Endothelial cell of umbilical vein (primary cell): ENCODE measurements at regions not wholly inside any gene's neighbourhood (a gene's known extent, or its start where the extent isn't known, plus 50 kb on each side); places are given as distances from the start of the nearest gene placed in this dataset.

ENCODE experiments used
- BruUV-seq: library from RNA; stranded (reverse); fragments of 400-500 nt; replicated peaks from 2 replicates; lab custom pipeline; 2021; lab: Mats Ljungman, UMichigan
- CTCF ChIA-PET: fragments of 300-600, 350-600 bp; sonication (Branson Sonifier 250); formaldehyde crosslinking; loops from one replicate; lab custom pipeline; 2021; ENCODE audit warnings: antibody characterized with exemption, inconsistent platforms; lab: Charles Lee
- POLR2A ChIA-PET: fragments of 300-600, 350-600 bp; sonication (Branson Sonifier 250); formaldehyde crosslinking; loops from one replicate; lab custom pipeline; 2021; ENCODE audit warnings: antibody characterized with exemption, inconsistent platforms; lab: Charles Lee
- DNase-seq: peaks from one replicate; pipeline ENCODE4 v3.0.0-alpha.2; 2011; ENCODE audit warnings: low read depth, low spot score
- FAIRE-seq: peaks from 2 replicates; lab custom pipeline; 2011; peaks lifted over from hg19 to GRCh38; lab: Jason Lieb, UNC
- H2AFZ ChIP-seq: 2 replicates; pipeline ENCODE4 v1.6.0; 2012; ENCODE audit warnings: low read depth, low read length, control low read depth, inconsistent platforms
- H3K27ac ChIP-seq: 2 replicates; pipeline ENCODE4 v1.5.1; 2011; ENCODE audit warnings: low read depth, mild to moderate bottlenecking, control low read depth, low read length, moderate library complexity; ENCODE audit not compliant: insufficient read depth
- H3K27me3 ChIP-seq, 2 experiments: 2 replicates each; pipeline versions ENCODE4 v1.6.0 to v1.6.1; 2011; ENCODE audit warnings: low read length in 2 of 2, mixed read lengths in 1 of 2; ENCODE audit not compliant: control insufficient read depth in 2 of 2, insufficient read depth in 2 of 2
- H3K36me3 ChIP-seq, 2 experiments: 2 replicates in 1 of 2; 3 replicates in 1 of 2; pipeline ENCODE4 v1.5.1; 2011; ENCODE audit warnings: low read length in 2 of 2, mild to moderate bottlenecking in 1 of 2, moderate library complexity in 1 of 2; ENCODE audit not compliant: control insufficient read depth in 2 of 2, insufficient read depth in 2 of 2; ENCODE audit errors: extremely low read depth in 1 of 2
- H3K4me1 ChIP-seq: 3 replicates; pipeline ENCODE4 v1.5.1; 2011; ENCODE audit warnings: mild to moderate bottlenecking, low read length; ENCODE audit not compliant: control insufficient read depth, insufficient read depth; ENCODE audit errors: extremely low read depth
- H3K4me2 ChIP-seq: 2 replicates; pipeline ENCODE4 v1.6.1; 2011; ENCODE audit warnings: low read length, control low read depth, mixed read lengths; ENCODE audit not compliant: insufficient read depth
- H3K4me3 ChIP-seq, 3 experiments: fragments of 200-600 bp in 1 of 3; sonication (generic), shearing (Covaris generic) in 1 of 3; replicated peaks in 1 of 3; 2 replicates each; pipeline ENCODE4 v1.5.1; 2011 to 2016; ENCODE audit warnings: control low read depth in 3 of 3, low read length in 3 of 3, mild to moderate bottlenecking in 2 of 3, inconsistent platforms in 1 of 3, low read depth in 1 of 3, moderate library complexity in 1 of 3; ENCODE audit not compliant: insufficient read depth in 1 of 3
- H3K79me2 ChIP-seq: 2 replicates; pipeline ENCODE4 v1.6.0; 2012; ENCODE audit warnings: low read length, inconsistent platforms; ENCODE audit not compliant: control insufficient read depth, insufficient read depth
- H3K9ac ChIP-seq: replicated peaks from 2 replicates; pipeline ENCODE3; 2011; ENCODE audit warnings: low read length, control low read depth; ENCODE audit not compliant: insufficient read depth; ENCODE audit errors: extremely low read depth
- H3K9me1 ChIP-seq: replicated peaks from 3 replicates; pipeline ENCODE4 v1.6.0; 2011; ENCODE audit warnings: mild to moderate bottlenecking, low read length; ENCODE audit not compliant: control insufficient read depth, insufficient read depth; ENCODE audit errors: extremely low read depth
- H3K9me3 ChIP-seq: replicated peaks from 2 replicates; pipeline ENCODE4 v1.5.1; 2012; ENCODE audit warnings: low read length, inconsistent platforms; ENCODE audit not compliant: control insufficient read depth, insufficient read depth
- H4K20me1 ChIP-seq: replicated peaks from 2 replicates; pipeline ENCODE3; 2011; ENCODE audit warnings: mild to moderate bottlenecking, low read length; ENCODE audit not compliant: control insufficient read depth, insufficient read depth; ENCODE audit errors: extremely low read depth
- EZH2 ChIP-seq: IDR thresholded peaks from 2 replicates; pipeline ENCODE4 v1.6.1; 2012; ENCODE audit warnings: borderline replicate concordance, low read depth, mild to moderate bottlenecking, moderate library complexity, low read length, inconsistent platforms; ENCODE audit not compliant: severe bottlenecking
- FOS ChIP-seq: IDR thresholded peaks from 2 replicates; pipeline ENCODE4 v1.6.1; 2011; ENCODE audit warnings: mild to moderate bottlenecking, low read length, moderate library complexity, borderline replicate concordance; ENCODE audit not compliant: insufficient read depth
- GATA2 ChIP-seq: IDR thresholded peaks from 2 replicates; pipeline ENCODE4 v1.7.0; 2011; ENCODE audit warnings: low read depth, mild to moderate bottlenecking, moderate library complexity, mixed read lengths, low read length; ENCODE audit not compliant: insufficient read length, insufficient read depth
- JUN ChIP-seq: IDR thresholded peaks from 2 replicates; pipeline ENCODE4 v1.6.1; 2011; ENCODE audit warnings: borderline replicate concordance, low read depth; ENCODE audit not compliant: insufficient read length, insufficient read depth
- MYC ChIP-seq: IDR thresholded peaks from one replicate; pipeline ENCODE4 v1.6.1; 2011; ENCODE audit warnings: mild to moderate bottlenecking, low read depth, low read length
- POLR2A ChIP-seq: IDR thresholded peaks from 2 replicates; pipeline ENCODE4 v1.6.1; 2012; ENCODE audit warnings: low read depth, mild to moderate bottlenecking, control low read depth, low read length
- POLR2AphosphoS5 ChIP-seq: IDR thresholded peaks from 2 replicates; pipeline ENCODE4 v1.6.1; 2012; ENCODE audit warnings: low read depth, mild to moderate bottlenecking, control low read depth, low read length, moderate library complexity; ENCODE audit not compliant: insufficient read depth
- dilution Hi-C: fragments of 300-500 bp; cut with MboI; formaldehyde crosslinking; loops from one replicate; pipeline ENCODE4 v1.15.0; 2019; ENCODE audit warnings: low sequenced_read_pairs; ENCODE audit not compliant: extremely low pct_ligation_motif_present
- intact Hi-C: fragments of 100-400 bp; cut with micrococcal nuclease; formaldehyde crosslinking; loops from one replicate; pipeline ENCODE4 v1.10.0; 2022
- TF ChIP-seq, protein P1 (sequence below): IDR thresholded peaks from 2 replicates; pipeline ENCODE4 v1.6.1; 2011; ENCODE audit not compliant: insufficient read depth, insufficient read length
- TF ChIP-seq, protein P2 (sequence below), 2 donors: IDR thresholded peaks; 1 replicate in 1 of 2; 2 replicates in 1 of 2; pipeline ENCODE4 v1.5.1; 2011; ENCODE audit warnings: low read length in 2 of 2, mild to moderate bottlenecking in 2 of 2, moderate library complexity in 2 of 2, control low read depth in 1 of 2, inconsistent platforms in 1 of 2, low read depth in 1 of 2; ENCODE audit not compliant: insufficient read depth in 1 of 2; ENCODE audit errors: extremely low read depth in 1 of 2

- H3K9me1 ChIP-seq: no peaks in the 10 kb centered on the region
- no peak overlapping the region for H3K4me3 ChIP-seq
- no peak overlapping the region for H3K27ac ChIP-seq
- no peaks in the 10 kb centered on the region for H3K79me2 ChIP-seq
- intact Hi-C loops: no loop called here
- H3K9ac ChIP-seq: no peak overlapping the region
- H3K27me3 ChIP-seq: no peaks in the 10 kb centered on the region
- H3K36me3 ChIP-seq: no peaks in the 10 kb centered on the region
- FAIRE-seq: no peak
- no TSS peak for BruUV-seq
- TF ChIP-seq MYC: no peak
- TF ChIP-seq, protein P1, sequence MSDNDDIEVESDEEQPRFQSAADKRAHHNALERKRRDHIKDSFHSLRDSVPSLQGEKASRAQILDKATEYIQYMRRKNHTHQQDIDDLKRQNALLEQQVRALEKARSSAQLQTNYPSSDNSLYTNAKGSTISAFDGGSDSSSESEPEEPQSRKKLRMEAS: no peak
- no peak for TF ChIP-seq EZH2
- no peak for TF ChIP-seq GATA2
- no peak for TF ChIP-seq JUN
- TF ChIP-seq POLR2A: no peak
- TF ChIP-seq POLR2AphosphoS5: no peak
- TF ChIP-seq, protein P2, sequence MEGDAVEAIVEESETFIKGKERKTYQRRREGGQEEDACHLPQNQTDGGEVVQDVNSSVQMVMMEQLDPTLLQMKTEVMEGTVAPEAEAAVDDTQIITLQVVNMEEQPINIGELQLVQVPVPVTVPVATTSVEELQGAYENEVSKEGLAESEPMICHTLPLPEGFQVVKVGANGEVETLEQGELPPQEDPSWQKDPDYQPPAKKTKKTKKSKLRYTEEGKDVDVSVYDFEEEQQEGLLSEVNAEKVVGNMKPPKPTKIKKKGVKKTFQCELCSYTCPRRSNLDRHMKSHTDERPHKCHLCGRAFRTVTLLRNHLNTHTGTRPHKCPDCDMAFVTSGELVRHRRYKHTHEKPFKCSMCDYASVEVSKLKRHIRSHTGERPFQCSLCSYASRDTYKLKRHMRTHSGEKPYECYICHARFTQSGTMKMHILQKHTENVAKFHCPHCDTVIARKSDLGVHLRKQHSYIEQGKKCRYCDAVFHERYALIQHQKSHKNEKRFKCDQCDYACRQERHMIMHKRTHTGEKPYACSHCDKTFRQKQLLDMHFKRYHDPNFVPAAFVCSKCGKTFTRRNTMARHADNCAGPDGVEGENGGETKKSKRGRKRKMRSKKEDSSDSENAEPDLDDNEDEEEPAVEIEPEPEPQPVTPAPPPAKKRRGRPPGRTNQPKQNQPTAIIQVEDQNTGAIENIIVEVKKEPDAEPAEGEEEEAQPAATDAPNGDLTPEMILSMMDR (IDR thresholded peaks at IDR 0.05; ENCODE audit: extremely low read depth in 1 of 2, insufficient read depth in 1 of 2, low read depth in 1 of 2, low read length in 2 of 2): no peak
- no peak for TF ChIP-seq FOS
- H2AFZ ChIP-seq: no peak overlapping the region
- CTCF ChIA-PET: no interaction called here
- H4K20me1 ChIP-seq: no peaks in the 10 kb centered on the region
- H3K4me2 ChIP-seq: no peak overlapping the region
- H3K9me3 ChIP-seq: no peaks in the 10 kb centered on the region
- dilution Hi-C loops: no loop called here
- POLR2A ChIA-PET: no interaction called here
- no peak for DNase-seq
- H3K4me1 ChIP-seq: no peaks in the 10 kb centered on the region
Observed at GRCh38 chr1:87816646-87817045, 488.0 kb downstream of the LMO4 start.
